SK-N-SH (cell line): ENCODE measurements at regions not wholly inside any gene's neighbourhood (a gene's known extent, or its start where the extent isn't known, plus 50 kb on each side); places are given as distances from the start of the nearest gene placed in this dataset.

Experiments used
- CTCF ChIA-PET: fragments of 300-600, 350-600 bp; formaldehyde crosslinking; extraction: SDS; loops from one replicate; lab custom pipeline; 2021; lab: Yijun Ruan, JAX
- POLR2A ChIA-PET: fragments of 350-600 bp; sonication (Branson Sonifier 250); formaldehyde crosslinking; extraction: SDS; loops from one replicate; lab custom pipeline; 2020; ENCODE audit warnings: antibody characterized with exemption, inconsistent platforms; lab: Yijun Ruan, JAX
- DNase-seq: peaks from one replicate; pipeline ENCODE4 v3.0.0; 2012
- H2AFZ ChIP-seq: fragments of 200-600 bp; sonication (generic); 2 replicates; pipeline ENCODE4 v1.8.1; 2016; ENCODE audit warnings: antibody characterized with exemption, mild to moderate bottlenecking, low read depth
- H3F3A ChIP-seq: fragments of 200-600 bp; sonication (generic); replicated peaks from 2 replicates; pipeline ENCODE3; 2016; ENCODE audit warnings: antibody characterized with exemption, mild to moderate bottlenecking; ENCODE audit not compliant: insufficient read depth
- H3K27ac ChIP-seq, 2 experiments: fragments of 200-500 bp in 1 of 2; fragments of 200-600 bp in 1 of 2; sonication (Bioruptor generic) in 1 of 2; sonication (generic), shearing (Covaris generic) in 1 of 2; 2 replicates each; pipeline versions ENCODE4 v1.5.1 to v1.6.1; 2014 to 2016; ENCODE audit warnings: low read depth in 2 of 2, inconsistent platforms in 1 of 2, low read length in 1 of 2, mild to moderate bottlenecking in 1 of 2, mixed read lengths in 1 of 2
- H3K27me3 ChIP-seq: fragments of 200-600 bp; sonication (generic), shearing (Covaris generic); 2 replicates; pipeline ENCODE4 v1.6.1; 2016; ENCODE audit warnings: mixed run types; ENCODE audit not compliant: insufficient read depth
- H3K36me3 ChIP-seq, 2 experiments: fragments of 200-500 bp in 1 of 2; fragments of 200-600 bp in 1 of 2; sonication (Bioruptor generic) in 1 of 2; sonication (generic) in 1 of 2; replicated peaks in 1 of 2; 2 replicates each; pipeline versions ENCODE3 to v1.5.1; 2014 to 2016; ENCODE audit warnings: low read length in 1 of 2, mild to moderate bottlenecking in 1 of 2; ENCODE audit not compliant: insufficient read depth in 2 of 2, control insufficient read depth in 1 of 2
- H3K4me1 ChIP-seq, 2 experiments: fragments of 200-500 bp in 1 of 2; fragments of 200-600 bp in 1 of 2; sonication (Bioruptor generic) in 1 of 2; sonication (generic), shearing (Covaris generic) in 1 of 2; 2 replicates each; pipeline versions ENCODE4 v1.5.1 to v1.6.1; 2014 to 2016; ENCODE audit warnings: low read depth in 1 of 2, low read length in 1 of 2, mixed run types in 1 of 2; ENCODE audit not compliant: insufficient read depth in 2 of 2, control insufficient read depth in 1 of 2
- H3K4me2 ChIP-seq: fragments of 200-600 bp; sonication (generic), shearing (Covaris generic); 2 replicates; pipeline ENCODE4 v1.6.1; 2017; ENCODE audit warnings: mixed run types
- H3K4me3 ChIP-seq, 2 experiments: fragments of 200-500 bp in 1 of 2; fragments of 200-600 bp in 1 of 2; sonication (Bioruptor generic) in 1 of 2; sonication (generic), shearing (Covaris generic) in 1 of 2; 2 replicates each; pipeline versions ENCODE4 v1.5.1 to v1.8.1; 2014 to 2016; ENCODE audit warnings: low read depth in 2 of 2, inconsistent platforms in 1 of 2, low read length in 1 of 2, mild to moderate bottlenecking in 1 of 2, mixed read lengths in 1 of 2, moderate library complexity in 1 of 2
- H3K79me2 ChIP-seq: fragments of 200-600 bp; sonication (generic); 2 replicates; pipeline ENCODE4 v1.8.1; 2017; ENCODE audit warnings: mild to moderate bottlenecking; ENCODE audit not compliant: insufficient read depth
- H3K9ac ChIP-seq: fragments of 200-600 bp; sonication (generic); 2 replicates; pipeline ENCODE4 v1.6.1; 2017; ENCODE audit warnings: mixed run types
- H3K9me2 ChIP-seq: fragments of 200-600 bp; sonication (generic); 2 replicates; pipeline ENCODE4 v1.6.1; 2017; ENCODE audit warnings: mixed run types
- H3K9me3 ChIP-seq: fragments of 200-600 bp; sonication (generic); 2 replicates; pipeline ENCODE4 v1.6.1; 2017; ENCODE audit warnings: mixed run types, mild to moderate bottlenecking, moderate library complexity
- H4K20me1 ChIP-seq: fragments of 200-600 bp; sonication (generic); 2 replicates; pipeline ENCODE4 v1.6.1; 2017; ENCODE audit warnings: mild to moderate bottlenecking, mixed run types; ENCODE audit not compliant: insufficient read depth
- CTCF ChIP-seq: fragments of 200-600 bp; sonication (generic); IDR thresholded peaks from 2 replicates; pipeline ENCODE4 v1.6.1; 2017; ENCODE audit warnings: antibody characterized with exemption, mild to moderate bottlenecking, moderate library complexity
- ELF1 ChIP-seq: IDR thresholded peaks from 2 replicates; pipeline ENCODE4 v1.4.0; 2012
- EP300 ChIP-seq, 2 experiments: IDR thresholded peaks; 2 replicates each; pipeline versions ENCODE4 v1.4.0 to v1.6.1; 2012; ENCODE audit warnings: borderline replicate concordance in 1 of 2, low read depth in 1 of 2, low read length in 1 of 2
- GABPA ChIP-seq: IDR thresholded peaks from 2 replicates; pipeline ENCODE4 v1.4.0; 2012; ENCODE audit warnings: low read depth, mild to moderate bottlenecking
- IRF3 ChIP-seq: fragments of 150-350 bp; IDR thresholded peaks from 2 replicates; pipeline ENCODE4 v1.6.1; 2016; ENCODE audit warnings: mild to moderate bottlenecking, low read depth, low read length
- JUND ChIP-seq: IDR thresholded peaks from 2 replicates; pipeline ENCODE4 v1.4.0; 2012
- NFIC ChIP-seq: IDR thresholded peaks from 2 replicates; pipeline ENCODE4 v1.4.0; 2012; ENCODE audit warnings: borderline replicate concordance
- POLR2AphosphoS5 ChIP-seq: IDR thresholded peaks from 2 replicates; pipeline ENCODE4 v1.6.1; 2012; ENCODE audit warnings: low read depth, low read length
- RCOR1 ChIP-seq: fragments of 150-350 bp; IDR thresholded peaks from 2 replicates; pipeline ENCODE4 v1.6.1; 2017; ENCODE audit warnings: antibody characterized with exemption, low read length
- SIN3A ChIP-seq: IDR thresholded peaks from 2 replicates; pipeline ENCODE4 v1.6.1; 2012; ENCODE audit warnings: low read depth, mild to moderate bottlenecking, low read length, moderate library complexity, borderline replicate concordance
- SMC3 ChIP-seq: IDR thresholded peaks from 2 replicates; pipeline ENCODE4 v1.6.1; 2012; ENCODE audit warnings: low read depth, low read length, improper control_type of control experiment
- YY1 ChIP-seq: IDR thresholded peaks from 2 replicates; pipeline ENCODE4 v1.4.0; 2012; ENCODE audit warnings: low read depth, mild to moderate bottlenecking
- WGBS: methylation state at CpG from one replicate; pipeline ENCODE4 v1.1.6; 2017; ENCODE audit warnings: low lambda C conversion rate; 5-methylcytosine and 5-hydroxymethylcytosine counted together
- TF ChIP-seq, protein P1 (sequence below): IDR thresholded peaks from 2 replicates; pipeline ENCODE4 v1.4.0; 2012; ENCODE audit warnings: low read depth, borderline replicate concordance

DNA sequence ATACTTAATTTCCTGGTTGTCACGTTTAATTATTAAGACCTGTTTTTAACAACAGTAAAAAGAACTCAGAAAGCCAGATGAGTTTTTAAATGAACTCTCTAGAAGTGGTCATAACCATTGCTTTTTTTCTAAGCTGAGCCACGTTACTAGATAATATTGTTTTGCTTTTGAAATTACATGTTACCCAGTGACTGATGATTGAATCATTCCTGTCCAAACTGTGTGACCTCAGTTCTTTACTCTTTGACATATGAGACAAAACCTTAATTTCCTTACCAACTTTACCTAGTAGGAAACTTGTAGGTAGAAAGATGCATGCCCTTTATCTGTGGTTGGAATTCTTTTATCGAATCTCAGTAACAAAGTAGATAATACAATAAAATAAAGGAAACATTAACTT is 411.7 kb downstream of the SH3GL2 start (continued):
- TF ChIP-seq IRF3 (no peak), NFIC (no peak), ELF1 (no peak), JUND (no peak), YY1 (no peak)

GRCh38 chr9:17993024-17993423 is 414.2 kb downstream of the SH3GL2 start:
- Histone ChIP-seq H3K4me2 (no peak overlapping the region), H2AFZ (no peak overlapping the region), H3K27ac (no peak overlapping the region), H3K4me3 (no peak overlapping the region), H4K20me1 (no peaks in the 10 kb centered on the region), H3K36me3 (no peaks in the 10 kb centered on the region), H3F3A (no peaks in the 10 kb centered on the region), H3K4me1 (no peaks in the 10 kb centered on the region), H3K9ac (no peak overlapping the region), H3K79me2 (no peaks in the 10 kb centered on the region), H3K27me3 (no peaks in the 10 kb centered on the region), H3K9me3 (no peaks in the 10 kb centered on the region), H3K9me2 (no peaks in the 10 kb centered on the region; the same call in 1 of the 2 replicates)
- DNase-seq, result no peak
- TF ChIP-seq, protein P1, sequence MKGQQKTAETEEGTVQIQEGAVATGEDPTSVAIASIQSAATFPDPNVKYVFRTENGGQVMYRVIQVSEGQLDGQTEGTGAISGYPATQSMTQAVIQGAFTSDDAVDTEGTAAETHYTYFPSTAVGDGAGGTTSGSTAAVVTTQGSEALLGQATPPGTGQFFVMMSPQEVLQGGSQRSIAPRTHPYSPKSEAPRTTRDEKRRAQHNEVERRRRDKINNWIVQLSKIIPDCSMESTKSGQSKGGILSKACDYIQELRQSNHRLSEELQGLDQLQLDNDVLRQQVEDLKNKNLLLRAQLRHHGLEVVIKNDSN, result no peak
- TF ChIP-seq IRF3 (no peak), ELF1 (no peak), GABPA (no peak), SIN3A (no peak), POLR2AphosphoS5 (no peak), CTCF (no peak), EP300 (IDR thresholded peaks at IDR 0.05; ENCODE audit: borderline replicate concordance in 1 of 2, low read depth in 1 of 2, low read length in 1 of 2) (no peak), SMC3 (no peak), RCOR1 (no peak)
- ChIA-PET POLR2A (no interaction called here), CTCF (no interaction called here)
- WGBS, result 3% methylated on average over 1 of the region's 1 CpG
